Activated B cell treated with CpG ODN at 0.5 μM for 24 hours (primary cell): ENCODE measurements at regions not wholly inside any gene's neighbourhood (a gene's known extent, or its start where the extent isn't known, plus 50 kb on each side); places are given as distances from the start of the nearest gene placed in this dataset.

Experiments used
- ATAC-seq: fragments of 200-7000 bp; cut with Tn5 transposase; one replicate; pipeline ENCODE4 v1.10.0; 2021; ENCODE audit warnings: low read depth, mild to moderate bottlenecking, moderate library complexity
- CTCF ChIA-PET: fragments of 350-600 bp; sonication (Branson Sonifier 250); formaldehyde crosslinking; loops from one replicate; lab custom pipeline; 2021; ENCODE audit warnings: antibody characterized with exemption; lab: Charles Lee
- POLR2A ChIA-PET: fragments of 350-600 bp; sonication (Branson Sonifier 250); formaldehyde crosslinking; loops from one replicate; lab custom pipeline; 2021; ENCODE audit warnings: antibody characterized with exemption; lab: Charles Lee
- DNase-seq: peaks from one replicate; pipeline ENCODE4 v3.0.0; 2022
- H3K27ac Mint-ChIP-seq: one replicate; pipeline ENCODE4 v1.8.0; 2020; ENCODE audit warnings: mixed read lengths
- H3K27me3 Mint-ChIP-seq: one replicate; pipeline ENCODE4 v1.8.0; 2021; ENCODE audit warnings: mixed read lengths
- H3K36me3 Mint-ChIP-seq: one replicate; pipeline ENCODE4 v1.8.0; 2021; ENCODE audit warnings: low read depth, mixed read lengths
- H3K4me1 Mint-ChIP-seq: one replicate; pipeline ENCODE4 v1.8.0; 2021; ENCODE audit warnings: mixed read lengths
- H3K4me3 Mint-ChIP-seq: one replicate; pipeline ENCODE4 v1.8.0; 2020; ENCODE audit warnings: mild to moderate bottlenecking, mixed read lengths
- H3K9me3 Mint-ChIP-seq: one replicate; pipeline ENCODE4 v1.8.0; 2020; ENCODE audit warnings: mixed read lengths
- intact Hi-C: fragments of 100-400 bp; cut with micrococcal nuclease; formaldehyde crosslinking; loops from one replicate; pipeline ENCODE4 v1.15.1; 2024
- TF ChIP-seq, protein P1 (sequence below): fragments of 200-600 bp; IDR thresholded peaks from one replicate; pipeline ENCODE4 v1.8.0; 2022; ENCODE audit warnings: antibody characterized with exemption, mild to moderate bottlenecking

DNA sequence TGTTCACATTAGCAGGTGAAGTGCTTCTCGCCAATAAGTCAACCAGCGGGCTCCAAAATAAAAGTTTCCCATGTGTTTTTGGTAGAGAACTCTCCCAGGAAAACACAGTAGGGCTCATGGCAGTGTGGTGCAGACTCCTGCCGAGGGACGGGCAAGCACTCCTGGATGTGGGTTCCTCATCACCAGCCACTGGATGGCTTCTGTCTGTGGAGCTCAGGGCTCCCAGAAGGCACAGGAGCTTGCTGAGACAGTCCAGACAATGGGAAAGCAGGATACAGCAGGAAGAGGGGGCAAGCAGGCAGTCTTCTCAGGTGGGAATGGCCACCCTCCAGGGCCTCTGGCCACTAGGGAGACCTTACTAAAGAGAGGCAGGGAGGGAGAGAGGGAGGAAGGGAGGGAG, 142.4 kb downstream of the HSD17B3 start:
- ChIA-PET CTCF (no interaction called here), POLR2A (interaction anchor here (0.6 kb wide), 1 partner anchor 1304 kb away, joined by 5 read pairs; no protein-coding TSS in a partner anchor)
- H3K4me1 Mint-ChIP-seq = no peaks in the 10 kb centered on the region
- no peaks in the 10 kb centered on the region for H3K36me3 Mint-ChIP-seq
- DNase-seq (no peak), ATAC-seq (no peak)
- no peak overlapping the region for H3K4me3 Mint-ChIP-seq
- H3K27me3 Mint-ChIP-seq = peaks cover 4% of the 10 kb centered on the region
- TF ChIP-seq, protein P1, sequence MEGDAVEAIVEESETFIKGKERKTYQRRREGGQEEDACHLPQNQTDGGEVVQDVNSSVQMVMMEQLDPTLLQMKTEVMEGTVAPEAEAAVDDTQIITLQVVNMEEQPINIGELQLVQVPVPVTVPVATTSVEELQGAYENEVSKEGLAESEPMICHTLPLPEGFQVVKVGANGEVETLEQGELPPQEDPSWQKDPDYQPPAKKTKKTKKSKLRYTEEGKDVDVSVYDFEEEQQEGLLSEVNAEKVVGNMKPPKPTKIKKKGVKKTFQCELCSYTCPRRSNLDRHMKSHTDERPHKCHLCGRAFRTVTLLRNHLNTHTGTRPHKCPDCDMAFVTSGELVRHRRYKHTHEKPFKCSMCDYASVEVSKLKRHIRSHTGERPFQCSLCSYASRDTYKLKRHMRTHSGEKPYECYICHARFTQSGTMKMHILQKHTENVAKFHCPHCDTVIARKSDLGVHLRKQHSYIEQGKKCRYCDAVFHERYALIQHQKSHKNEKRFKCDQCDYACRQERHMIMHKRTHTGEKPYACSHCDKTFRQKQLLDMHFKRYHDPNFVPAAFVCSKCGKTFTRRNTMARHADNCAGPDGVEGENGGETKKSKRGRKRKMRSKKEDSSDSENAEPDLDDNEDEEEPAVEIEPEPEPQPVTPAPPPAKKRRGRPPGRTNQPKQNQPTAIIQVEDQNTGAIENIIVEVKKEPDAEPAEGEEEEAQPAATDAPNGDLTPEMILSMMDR = no peak
- H3K27ac Mint-ChIP-seq = no peak overlapping the region
- H3K9me3 Mint-ChIP-seq = no peaks in the 10 kb centered on the region
- intact Hi-C loops = no loop called here

DNA sequence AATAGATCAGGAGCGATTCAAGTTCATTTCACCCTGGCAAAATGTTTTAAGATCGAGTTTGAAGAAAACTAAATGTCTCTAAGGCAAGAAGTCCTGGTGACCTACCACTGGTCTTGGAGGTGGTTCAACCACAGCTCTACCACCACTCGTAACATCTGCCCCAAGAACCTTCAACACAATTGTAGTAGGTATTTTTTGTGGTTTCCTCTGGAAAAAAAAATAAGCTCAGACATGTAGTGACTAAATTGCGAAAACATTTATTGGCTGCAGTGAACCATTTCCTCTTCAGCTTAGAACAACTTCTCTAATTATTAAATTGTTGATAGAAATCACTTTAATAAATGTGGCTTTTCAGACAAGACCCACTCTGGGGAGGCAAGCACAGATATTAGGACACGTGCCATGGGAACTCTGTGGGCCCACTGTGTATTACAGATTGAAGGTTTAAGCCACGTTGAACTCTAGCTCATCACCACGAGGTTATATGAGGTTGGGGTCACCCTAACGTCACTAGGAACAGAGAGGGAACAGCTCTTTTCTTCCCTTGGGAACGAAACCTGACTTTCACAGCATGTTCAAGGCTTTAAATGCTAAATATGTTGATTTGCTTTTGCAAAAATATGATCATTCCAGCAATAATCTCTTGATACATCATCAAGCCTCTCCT, 142.9 kb downstream of the HSD17B3 start:
- Mint-ChIP-seq H3K27me3 (peaks cover 3% of the 10 kb centered on the region), H3K4me3 (no peak overlapping the region), H3K36me3 (no peaks in the 10 kb centered on the region), H3K27ac (no peak overlapping the region), H3K9me3 (no peaks in the 10 kb centered on the region), H3K4me1 (no peaks in the 10 kb centered on the region)
- CTCF ChIA-PET = no interaction called here
- DNase-seq (no peak), ATAC-seq (no peak)
- POLR2A ChIA-PET = no interaction called here
- intact Hi-C loops = no loop called here
- TF ChIP-seq, protein P1 = no peak

DNA sequence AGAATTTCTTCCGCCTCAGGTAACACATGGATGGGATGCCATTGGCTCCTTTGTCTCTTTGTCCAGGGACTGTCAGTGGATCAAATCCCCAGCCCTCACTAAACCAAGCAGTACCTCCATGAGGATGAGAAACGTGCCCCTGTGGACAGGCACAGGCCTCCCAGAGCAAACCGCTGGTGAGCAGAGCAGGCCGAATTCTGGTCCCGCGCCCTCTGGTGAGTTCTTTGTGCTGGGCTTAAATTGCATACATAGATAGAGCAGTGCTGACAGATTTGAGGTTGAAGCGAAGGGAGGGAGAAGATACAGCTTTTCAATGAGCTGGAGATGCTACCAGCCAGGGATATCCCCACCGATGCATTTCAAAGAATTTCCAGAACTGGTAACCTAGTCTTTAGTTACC, 143.8 kb downstream of the HSD17B3 start:
- ChIA-PET POLR2A (no interaction called here), CTCF (no interaction called here)
- ATAC-seq (no peak), DNase-seq (no peak)
- Mint-ChIP-seq H3K4me1 (no peaks in the 10 kb centered on the region), H3K27me3 (peaks cover 3% of the 10 kb centered on the region), H3K36me3 (no peaks in the 10 kb centered on the region), H3K9me3 (no peaks in the 10 kb centered on the region), H3K27ac (no peak overlapping the region), H3K4me3 (no peak overlapping the region)
- intact Hi-C loops = no loop called here
- TF ChIP-seq, protein P1 = no peak

DNA sequence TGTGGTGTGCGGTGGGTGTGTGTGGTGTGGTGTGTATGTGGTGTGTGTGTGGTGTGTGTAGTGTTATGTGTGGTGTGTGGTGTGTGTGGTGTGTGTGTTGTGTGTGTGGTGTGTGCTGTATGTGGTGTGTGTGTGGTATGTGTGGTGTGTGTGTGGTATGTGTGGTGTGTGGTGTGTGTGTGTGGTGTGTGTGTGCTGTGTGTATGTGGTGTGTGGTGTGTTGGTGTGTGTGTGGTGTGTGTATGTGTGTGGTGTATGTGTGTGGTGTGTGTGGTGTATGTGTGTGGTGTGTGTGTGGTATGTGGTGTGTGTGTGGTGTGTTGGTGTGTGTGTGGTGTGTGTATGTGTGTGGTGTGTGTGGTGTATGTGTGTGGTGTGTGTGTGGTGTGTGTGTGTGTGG, 144.3 kb downstream of the HSD17B3 start:
- CTCF ChIA-PET = no interaction called here
- no peaks in the 10 kb centered on the region for H3K36me3 Mint-ChIP-seq
- TF ChIP-seq, protein P1 = no peak
- H3K4me3 Mint-ChIP-seq = no peak overlapping the region
- no peaks in the 10 kb centered on the region for H3K9me3 Mint-ChIP-seq
- peaks cover 3% of the 10 kb centered on the region for H3K27me3 Mint-ChIP-seq
- ATAC-seq = no peak
- intact Hi-C loops = no loop called here
- no peak overlapping the region for H3K27ac Mint-ChIP-seq
- POLR2A ChIA-PET = no interaction called here
- no peaks in the 10 kb centered on the region for H3K4me1 Mint-ChIP-seq
- no peak for DNase-seq

DNA sequence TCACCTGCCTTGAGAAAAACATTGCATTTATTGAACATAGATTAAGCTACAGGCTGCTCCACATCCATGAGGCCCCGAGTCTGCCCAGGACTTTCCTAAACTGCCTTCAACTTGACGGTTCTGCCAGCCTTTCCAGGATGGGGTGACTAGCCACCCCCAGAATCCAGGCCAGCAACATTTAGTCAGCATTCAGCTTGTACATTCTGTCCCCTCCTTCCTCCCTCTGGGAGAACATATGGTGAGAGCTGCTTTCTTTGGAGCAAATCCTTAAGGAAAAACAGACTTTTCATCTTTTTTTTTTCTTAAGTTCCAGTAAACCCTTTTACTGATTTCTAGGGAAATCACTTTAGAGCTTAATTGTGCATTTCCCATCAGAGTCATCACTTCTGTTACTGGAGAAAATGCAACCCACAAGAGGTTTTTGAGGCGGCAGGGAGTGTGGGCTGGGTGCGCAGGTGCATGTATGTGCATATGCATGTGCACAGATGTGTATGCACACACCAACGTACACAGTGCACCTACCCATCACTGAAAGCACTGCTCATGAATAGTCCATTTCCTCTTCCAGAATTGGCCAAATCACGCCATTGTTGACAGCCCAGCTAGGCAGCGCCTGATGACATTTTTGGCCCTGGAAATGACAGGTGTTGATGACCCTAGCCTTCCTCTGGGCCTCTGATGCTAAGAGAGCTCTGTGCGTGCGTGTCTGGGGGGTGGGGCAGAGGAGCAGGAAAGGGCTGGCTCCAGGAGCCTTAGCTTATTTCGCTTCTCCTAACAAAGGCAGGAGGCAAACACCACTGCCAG, 145.6 kb downstream of the HSD17B3 start:
- Mint-ChIP-seq H3K4me3 (no peak overlapping the region), H3K36me3 (no peaks in the 10 kb centered on the region), H3K4me1 (no peaks in the 10 kb centered on the region), H3K27ac (no peak overlapping the region), H3K9me3 (no peaks in the 10 kb centered on the region), H3K27me3 (peaks cover 3% of the 10 kb centered on the region)
- ChIA-PET CTCF (no interaction called here), POLR2A (no interaction called here)
- DNase-seq (no peak), ATAC-seq (no peak)
- TF ChIP-seq, protein P1 = no peak
- intact Hi-C loops = no loop called here
